Mucosa of rectum (tissue), 2 donors: ENCODE measurements at regions not wholly inside any gene's neighbourhood (a gene's known extent, or its start where the extent isn't known, plus 50 kb on each side); places are given as distances from the start of the nearest gene placed in this dataset.

Experiments
- H3K27ac ChIP-seq, 2 donors: one replicate each; pipeline ENCODE4 v1.7.0; 2013; ENCODE audit warnings: inconsistent platforms in 2 of 2, low read depth in 2 of 2, low read length in 2 of 2
- H3K27me3 ChIP-seq, 2 donors: one replicate each; pipeline ENCODE4 v1.7.0; 2013; ENCODE audit warnings: low read length in 2 of 2; ENCODE audit not compliant: control insufficient read depth in 2 of 2, insufficient read depth in 2 of 2
- H3K36me3 ChIP-seq, 2 donors: one replicate each; pipeline ENCODE4 v1.7.0; 2013; ENCODE audit warnings: low read length in 2 of 2; ENCODE audit not compliant: control insufficient read depth in 2 of 2, insufficient read depth in 2 of 2
- H3K4me1 ChIP-seq, 2 donors: one replicate each; pipeline ENCODE4 v1.7.0; 2013; ENCODE audit warnings: low read length in 2 of 2, mild to moderate bottlenecking in 1 of 2; ENCODE audit not compliant: control insufficient read depth in 2 of 2, insufficient read depth in 2 of 2
- H3K4me3 ChIP-seq, 2 donors: one replicate each; pipeline ENCODE4 v1.7.0; 2013; ENCODE audit warnings: low read length in 2 of 2
- H3K9ac ChIP-seq, 2 donors: one replicate each; pipeline ENCODE4 v1.7.0; 2013; ENCODE audit warnings: low read length in 2 of 2, low read depth in 1 of 2, mild to moderate bottlenecking in 1 of 2
- H3K9me3 ChIP-seq, 2 donors: one replicate each; pipeline ENCODE4 v1.7.0; 2013; ENCODE audit warnings: low read length in 2 of 2; ENCODE audit not compliant: control insufficient read depth in 2 of 2
- donor health status: healthy.
- donor health status: Normal muscosa, but diverticular disease.

- H3K9ac ChIP-seq, result no peak overlapping the region
- no peak overlapping the region for H3K4me3 ChIP-seq
- H3K36me3 ChIP-seq, result no peaks in the 10 kb centered on the region
- H3K4me1 ChIP-seq, result no peaks in the 10 kb centered on the region
- no peaks in the 10 kb centered on the region for H3K9me3 ChIP-seq
- no peaks in the 10 kb centered on the region for H3K27me3 ChIP-seq
- H3K27ac ChIP-seq, result no peak overlapping the region
These were observed 579.4 kb upstream of the RIOK2 start for GRCh38 chr5:97762483-97762882.

DNA sequence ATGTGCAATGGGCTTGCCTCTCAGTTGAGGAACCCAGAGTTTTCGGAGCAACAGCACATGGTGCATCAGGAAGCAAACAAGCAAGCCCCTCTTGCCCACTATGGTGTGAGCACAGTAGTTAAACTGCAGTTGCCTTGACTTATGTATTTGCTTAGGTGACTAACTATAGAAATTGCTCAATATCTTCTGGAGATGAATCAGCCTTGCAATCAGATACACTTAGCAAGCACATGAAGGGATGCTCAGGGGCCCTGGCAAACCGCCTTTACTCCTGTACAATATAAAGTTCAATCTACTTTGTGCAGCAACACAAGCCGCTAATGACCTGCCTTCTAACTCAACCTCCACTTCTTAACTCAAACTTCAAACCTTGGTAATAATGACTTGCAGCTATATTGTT is 581.7 kb upstream of the RIOK2 start:
- Histone ChIP-seq H3K9me3 (no peaks in the 10 kb centered on the region), H3K9ac (no peak overlapping the region)

GRCh38 chr5:97778451-97778850 is 595.4 kb upstream of the RIOK2 start:
- no peaks in the 10 kb centered on the region for H3K27me3 ChIP-seq
- no peaks in the 10 kb centered on the region for H3K9me3 ChIP-seq
- no peak overlapping the region for H3K4me3 ChIP-seq
- H3K4me1 ChIP-seq, result no peaks in the 10 kb centered on the region
- no peak overlapping the region for H3K27ac ChIP-seq
- H3K36me3 ChIP-seq, result no peaks in the 10 kb centered on the region
- H3K9ac ChIP-seq, result no peak overlapping the region

More for the DNA sequence above, 581.7 kb upstream of the RIOK2 start:
- no peaks in the 10 kb centered on the region for H3K4me1 ChIP-seq
- H3K36me3 ChIP-seq, result no peaks in the 10 kb centered on the region
- no peaks in the 10 kb centered on the region for H3K27me3 ChIP-seq
- H3K27ac ChIP-seq, result no peak overlapping the region
- H3K4me3 ChIP-seq, result no peak overlapping the region

DNA sequence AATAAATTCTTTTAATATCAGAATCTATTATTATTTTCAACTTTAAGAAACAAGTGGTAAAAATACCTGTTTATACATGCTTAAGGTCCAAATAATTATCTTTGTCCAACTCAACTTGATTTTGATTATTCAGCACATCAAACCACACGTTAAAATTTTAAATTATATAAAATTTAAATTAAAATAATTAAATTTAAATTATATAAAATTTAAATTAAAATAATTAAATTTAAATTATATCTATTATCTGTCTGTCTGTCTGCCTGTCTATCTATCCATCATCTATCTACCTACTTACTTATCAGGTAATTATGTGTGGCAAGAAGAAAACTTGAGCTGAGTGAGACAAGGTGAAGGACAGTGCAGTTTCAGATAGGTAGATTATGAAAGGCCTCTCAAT is 605.3 kb upstream of the RIOK2 start:
- H3K4me1 ChIP-seq, result no peaks in the 10 kb centered on the region
- no peak overlapping the region for H3K4me3 ChIP-seq
- H3K9ac ChIP-seq, result no peak overlapping the region
- H3K27ac ChIP-seq, result no peak overlapping the region
- no peaks in the 10 kb centered on the region for H3K9me3 ChIP-seq
- H3K27me3 ChIP-seq, result no peaks in the 10 kb centered on the region
- no peaks in the 10 kb centered on the region for H3K36me3 ChIP-seq

DNA sequence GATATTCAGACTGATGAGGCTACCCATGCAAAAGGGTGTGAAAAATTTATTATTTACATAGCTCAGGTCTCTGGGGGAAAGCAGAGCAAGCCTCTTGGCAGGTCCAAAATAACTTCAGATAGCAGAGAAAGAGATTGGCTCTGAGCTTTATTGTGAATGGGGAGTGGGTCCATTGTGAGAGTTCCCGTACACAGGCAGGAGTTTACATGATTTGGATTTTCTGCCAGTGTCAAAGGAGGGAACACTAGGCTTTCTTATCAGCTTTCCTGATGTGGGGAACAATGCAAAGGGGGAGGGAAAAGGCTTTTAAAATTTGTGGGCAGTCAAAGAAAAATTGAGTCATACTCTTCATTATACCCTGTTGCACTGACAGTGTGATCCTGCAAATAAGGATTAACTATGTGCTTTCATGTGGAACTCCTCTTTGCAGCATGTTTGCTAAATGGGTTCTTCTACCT is 615.0 kb upstream of the RIOK2 start:
- H3K4me1 ChIP-seq, result no peaks in the 10 kb centered on the region
- H3K9ac ChIP-seq, result no peak overlapping the region
- H3K4me3 ChIP-seq, result no peak overlapping the region
- peaks cover 0 to 2% of the 10 kb centered on the region in 2 donors for H3K9me3 ChIP-seq
- H3K27ac ChIP-seq, result no peak overlapping the region
- no peaks in the 10 kb centered on the region for H3K27me3 ChIP-seq
- H3K36me3 ChIP-seq, result no peaks in the 10 kb centered on the region

- peaks cover 0 to 5% of the 10 kb centered on the region in 2 donors for H3K9me3 ChIP-seq
- no peaks in the 10 kb centered on the region for H3K36me3 ChIP-seq
- no peak overlapping the region for H3K4me3 ChIP-seq
- H3K9ac ChIP-seq, result no peak overlapping the region
- no peaks in the 10 kb centered on the region for H3K27me3 ChIP-seq
- no peak overlapping the region for H3K27ac ChIP-seq
- H3K4me1 ChIP-seq, result no peaks in the 10 kb centered on the region
These were observed 618.4 kb upstream of the RIOK2 start for GRCh38 chr5:97801461-97801860.

GRCh38 chr5:97820138-97820537 is 637.1 kb upstream of the RIOK2 start:
- H3K27me3 ChIP-seq, result no peaks in the 10 kb centered on the region
- no peak overlapping the region for H3K9ac ChIP-seq
- H3K4me1 ChIP-seq, result no peaks in the 10 kb centered on the region
- no peak overlapping the region for H3K4me3 ChIP-seq
- no peak overlapping the region for H3K27ac ChIP-seq
- H3K36me3 ChIP-seq, result no peaks in the 10 kb centered on the region
- H3K9me3 ChIP-seq, result peaks cover 0 to 2% of the 10 kb centered on the region in 2 donors

- Histone ChIP-seq H3K4me1 (no peaks in the 10 kb centered on the region), H3K9ac (no peak overlapping the region), H3K9me3 (no peaks in the 10 kb centered on the region), H3K27ac (no peak overlapping the region), H3K27me3 (no peaks in the 10 kb centered on the region), H3K4me3 (no peak overlapping the region), H3K36me3 (no peaks in the 10 kb centered on the region)
These were observed 649.7 kb upstream of the RIOK2 start for GRCh38 chr5:97832645-97833296.

DNA sequence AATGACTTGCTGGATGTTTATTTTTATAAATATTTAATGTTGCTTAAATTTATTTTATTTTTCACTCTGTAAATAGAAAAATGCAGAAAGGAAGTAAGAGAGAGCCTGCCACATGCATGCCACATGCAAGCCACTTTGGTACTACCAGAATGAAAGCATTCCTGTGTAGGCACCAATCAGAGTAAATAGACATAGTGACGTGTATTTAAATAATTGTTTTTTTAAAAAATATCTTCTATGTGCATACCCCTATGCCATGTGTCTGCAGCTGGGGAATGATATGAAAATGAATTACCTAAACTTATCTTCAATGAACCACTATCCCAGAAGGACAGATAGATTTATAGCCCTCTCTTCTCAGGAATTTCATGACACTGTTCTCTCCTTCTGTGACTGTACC is 651.5 kb upstream of the RIOK2 start:
- Histone ChIP-seq H3K27ac (no peak overlapping the region), H3K9ac (no peak overlapping the region), H3K9me3 (no peaks in the 10 kb centered on the region)

GRCh38 chr5:97835112-97835511 is 652.1 kb upstream of the RIOK2 start:
- Histone ChIP-seq H3K27me3 (no peaks in the 10 kb centered on the region), H3K36me3 (no peaks in the 10 kb centered on the region), H3K9ac (no peak overlapping the region), H3K4me3 (no peak overlapping the region), H3K9me3 (no peaks in the 10 kb centered on the region), H3K27ac (no peak overlapping the region), H3K4me1 (no peaks in the 10 kb centered on the region)

More for the DNA sequence above, 651.5 kb upstream of the RIOK2 start:
- Histone ChIP-seq H3K27me3 (no peaks in the 10 kb centered on the region), H3K4me3 (no peak overlapping the region), H3K4me1 (no peaks in the 10 kb centered on the region), H3K36me3 (no peaks in the 10 kb centered on the region)
